OCI-LY3 (cell line): ENCODE measurements at regions not wholly inside any gene's neighbourhood (a gene's known extent, or its start where the extent isn't known, plus 50 kb on each side); places are given as distances from the start of the nearest gene placed in this dataset.

Source experiments
- EZH2phosphoT487 ChIP-seq: fragments of 200-600 bp; shearing (Covaris generic); IDR thresholded peaks from 2 replicates; pipeline ENCODE4 v1.6.1; 2018; ENCODE audit warnings: antibody characterized with exemption, mixed run types, low read depth
- TF ChIP-seq, protein P1 (sequence below): fragments of 200-600, 300-600 bp; sonication (generic); IDR thresholded peaks from 2 replicates; pipeline ENCODE4 v1.5.1; 2014; ENCODE audit warnings: antibody characterized with exemption, low read length, low read depth

DNA sequence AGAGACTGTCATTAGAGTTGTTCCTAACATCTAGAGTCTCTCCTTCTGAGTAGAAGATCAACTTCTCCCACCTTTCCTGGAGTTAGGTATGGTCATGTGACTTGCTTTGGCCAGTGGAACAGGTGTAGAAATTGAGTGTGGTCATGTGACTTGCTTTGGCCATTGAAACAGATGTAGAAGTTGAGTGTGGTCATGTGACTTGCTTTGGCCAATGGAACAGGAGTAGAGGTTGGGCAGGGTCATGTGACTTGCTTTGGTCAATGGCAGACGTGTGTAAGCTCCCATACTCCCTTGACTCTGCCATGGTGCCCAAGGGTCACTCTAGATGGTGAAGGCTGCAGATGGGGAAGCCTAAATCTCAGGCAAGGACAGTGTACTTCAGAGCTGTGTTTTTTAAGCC is 306.0 kb downstream of the NPHP4 start:
- TF ChIP-seq, protein P1, sequence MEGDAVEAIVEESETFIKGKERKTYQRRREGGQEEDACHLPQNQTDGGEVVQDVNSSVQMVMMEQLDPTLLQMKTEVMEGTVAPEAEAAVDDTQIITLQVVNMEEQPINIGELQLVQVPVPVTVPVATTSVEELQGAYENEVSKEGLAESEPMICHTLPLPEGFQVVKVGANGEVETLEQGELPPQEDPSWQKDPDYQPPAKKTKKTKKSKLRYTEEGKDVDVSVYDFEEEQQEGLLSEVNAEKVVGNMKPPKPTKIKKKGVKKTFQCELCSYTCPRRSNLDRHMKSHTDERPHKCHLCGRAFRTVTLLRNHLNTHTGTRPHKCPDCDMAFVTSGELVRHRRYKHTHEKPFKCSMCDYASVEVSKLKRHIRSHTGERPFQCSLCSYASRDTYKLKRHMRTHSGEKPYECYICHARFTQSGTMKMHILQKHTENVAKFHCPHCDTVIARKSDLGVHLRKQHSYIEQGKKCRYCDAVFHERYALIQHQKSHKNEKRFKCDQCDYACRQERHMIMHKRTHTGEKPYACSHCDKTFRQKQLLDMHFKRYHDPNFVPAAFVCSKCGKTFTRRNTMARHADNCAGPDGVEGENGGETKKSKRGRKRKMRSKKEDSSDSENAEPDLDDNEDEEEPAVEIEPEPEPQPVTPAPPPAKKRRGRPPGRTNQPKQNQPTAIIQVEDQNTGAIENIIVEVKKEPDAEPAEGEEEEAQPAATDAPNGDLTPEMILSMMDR = no peak
- TF ChIP-seq EZH2phosphoT487 = no peak
